NOMO-1 treated with dmso at 0.1 percent for 144 hours (cell line): ENCODE measurements at regions not wholly inside any gene's neighbourhood (a gene's known extent, or its start where the extent isn't known, plus 50 kb on each side); places are given as distances from the start of the nearest gene placed in this dataset.
A peak's percentile ranks its signal among the peaks of the same experiment; 100 is the strongest.
"Not testable (repeated sequence)": the region's sequence is repeated elsewhere in the genome, so short reads cannot be mapped to it uniquely, and the experiment has no call there.

ENCODE experiments used
- DNase-seq: peaks from one replicate; lab custom pipeline; 2025; ENCODE audit not compliant: unreplicated experiment; lab: John Stamatoyannopoulos, UW

- DNase-seq, result no peak
These were observed 443.1 kb upstream of the FMR1 start for GRCh38 chrX:147468600-147468999.

GRCh38 chrX:147476008-147476407, 435.7 kb upstream of the FMR1 start:
- DNase-seq, result no peak

- DNase-seq, result no peak
These were observed 432.8 kb upstream of the FMR1 start for GRCh38 chrX:147478899-147479298.

- DNase-seq, result no peak
These were observed 426.5 kb upstream of the FMR1 start for GRCh38 chrX:147485207-147485606.

GRCh38 chrX:147494365-147494764, 417.4 kb upstream of the FMR1 start:
- no peak for DNase-seq

- DNase-seq, result no peak
These were observed 412.9 kb upstream of the FMR1 start for GRCh38 chrX:147498796-147499195.

- DNase-seq, result no peak
These were observed 388.7 kb upstream of the FMR1 start for GRCh38 chrX:147522981-147523380.

- DNase-seq, result no peak
These were observed 378.3 kb upstream of the FMR1 start for GRCh38 chrX:147533426-147533825.

- DNase-seq, result no peak
These were observed 374.5 kb upstream of the FMR1 start for GRCh38 chrX:147537172-147537571.

GRCh38 chrX:147548023-147548422, 363.7 kb upstream of the FMR1 start:
- DNase-seq, result not testable (repeated sequence)

GRCh38 chrX:147550217-147550616, 361.5 kb upstream of the FMR1 start:
- DNase-seq, result no peak

- no peak for DNase-seq
These were observed 352.5 kb upstream of the FMR1 start for GRCh38 chrX:147559191-147559590.

GRCh38 chrX:147565237-147565636, 346.5 kb upstream of the FMR1 start:
- DNase-seq, result no peak

GRCh38 chrX:147570483-147570882, 341.2 kb upstream of the FMR1 start:
- no peak for DNase-seq

- no peak for DNase-seq
These were observed 338.5 kb upstream of the FMR1 start for GRCh38 chrX:147573266-147573665.

- DNase-seq, result no peak
These were observed 309.5 kb upstream of the FMR1 start for GRCh38 chrX:147602176-147602696.

- no peak for DNase-seq
These were observed 285.1 kb upstream of the FMR1 start for GRCh38 chrX:147626605-147627004.

GRCh38 chrX:147635186-147635585, 276.5 kb upstream of the FMR1 start:
- no peak for DNase-seq

- DNase-seq, result no peak
These were observed 274.5 kb upstream of the FMR1 start for GRCh38 chrX:147637190-147637589.

- peak; percentile 34 for DNase-seq
These were observed 264.6 kb upstream of the FMR1 start for GRCh38 chrX:147646949-147647723.

- no peak for DNase-seq
These were observed 235.9 kb upstream of the FMR1 start for GRCh38 chrX:147675819-147676218.

GRCh38 chrX:147679356-147680005, 232.2 kb upstream of the FMR1 start:
- DNase-seq, result no peak
